ENCODE measurements at regions not wholly inside any gene's neighbourhood (a gene's known extent, or its start where the extent isn't known, plus 50 kb on each side); places are given as distances from the start of the nearest gene placed in this dataset.

DNA sequence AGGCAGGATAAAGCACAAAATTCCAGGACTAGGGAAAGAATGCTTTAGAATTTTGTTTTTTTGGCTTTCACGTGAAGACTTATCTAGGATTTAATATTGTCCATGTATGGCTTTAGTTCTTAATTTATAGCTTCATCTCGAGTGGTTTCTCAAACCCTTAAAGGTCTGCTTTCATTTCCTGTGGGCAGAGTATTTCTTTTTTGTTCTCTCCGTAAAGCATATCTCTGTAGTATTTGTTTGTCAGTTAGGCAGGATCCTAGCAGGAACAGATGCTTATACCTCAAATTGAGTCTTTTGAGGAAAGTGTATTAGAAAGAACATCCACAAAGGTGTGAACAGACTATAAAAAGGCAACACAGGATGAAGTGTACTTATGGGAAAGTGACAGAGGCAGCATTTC lies 697.1 kb upstream of the SEL1L start:
- CTCF ChIA-PET: no interaction called here
- Histone ChIP-seq H3K4me1 (ENCODE audit: control insufficient read depth, insufficient read depth, low read length) (no peaks in the 10 kb centered on the region), H3K9me3 (ENCODE audit: control insufficient read depth, insufficient read depth, low read depth, low read length) (no peaks in the 10 kb centered on the region), H3K36me3 (ENCODE audit: control insufficient read depth in 2 of 2, insufficient read depth in 1 of 2, low read length in 2 of 2) (no peaks in the 10 kb centered on the region), H3K4me3 (ENCODE audit: low read depth, low read length) (no peak overlapping the region), H3K27ac (ENCODE audit: extremely low read depth, low read depth, low read length) (no peak overlapping the region)
- POLR2A ChIA-PET: no interaction called here
- TF ChIP-seq ZBTB49 (tag by site-specific recombination; IDR thresholded peaks at IDR 0.05; ENCODE audit: low read depth) (no peak), BCL6B (tag by site-specific recombination; IDR thresholded peaks at IDR 0.05) (no peak), ZNF768 (tag by site-specific recombination; IDR thresholded peaks at IDR 0.05) (no peak), SCRT1 (tag by site-specific recombination; IDR thresholded peaks at IDR 0.05; ENCODE audit: borderline replicate concordance) (no peak), ZNF792 (tag by site-specific recombination; IDR thresholded peaks at IDR 0.05) (no peak), ZNF529 (tag by site-specific recombination; IDR thresholded peaks at IDR 0.05; ENCODE audit: insufficient replicate concordance) (no peak), ZNF830 (tag by site-specific recombination; IDR thresholded peaks at IDR 0.05; ENCODE audit: low read depth) (no peak), KLF9 (tag by site-specific recombination; IDR thresholded peaks at IDR 0.05; ENCODE audit: low read depth) (no peak), ZNF391 (tag by site-specific recombination; IDR thresholded peaks at IDR 0.05; ENCODE audit: borderline replicate concordance, low read depth) (no peak), YY1 (tag by site-specific recombination; IDR thresholded peaks at IDR 0.05) (no peak), OSR2 (tag by site-specific recombination; IDR thresholded peaks at IDR 0.05) (no peak), SP3 (tag by site-specific recombination; IDR thresholded peaks at IDR 0.05) (no peak), ZNF610 (tag by site-specific recombination; IDR thresholded peaks at IDR 0.05; ENCODE audit: borderline replicate concordance) (no peak), ZBTB44 (tag by site-specific recombination; IDR thresholded peaks at IDR 0.05) (no peak), BCL11B (tag by site-specific recombination; IDR thresholded peaks at IDR 0.05; ENCODE audit: low read depth) (no peak), INSM2 (tag by site-specific recombination; IDR thresholded peaks at IDR 0.05) (no peak)
- TF ChIP-seq, protein P1, sequence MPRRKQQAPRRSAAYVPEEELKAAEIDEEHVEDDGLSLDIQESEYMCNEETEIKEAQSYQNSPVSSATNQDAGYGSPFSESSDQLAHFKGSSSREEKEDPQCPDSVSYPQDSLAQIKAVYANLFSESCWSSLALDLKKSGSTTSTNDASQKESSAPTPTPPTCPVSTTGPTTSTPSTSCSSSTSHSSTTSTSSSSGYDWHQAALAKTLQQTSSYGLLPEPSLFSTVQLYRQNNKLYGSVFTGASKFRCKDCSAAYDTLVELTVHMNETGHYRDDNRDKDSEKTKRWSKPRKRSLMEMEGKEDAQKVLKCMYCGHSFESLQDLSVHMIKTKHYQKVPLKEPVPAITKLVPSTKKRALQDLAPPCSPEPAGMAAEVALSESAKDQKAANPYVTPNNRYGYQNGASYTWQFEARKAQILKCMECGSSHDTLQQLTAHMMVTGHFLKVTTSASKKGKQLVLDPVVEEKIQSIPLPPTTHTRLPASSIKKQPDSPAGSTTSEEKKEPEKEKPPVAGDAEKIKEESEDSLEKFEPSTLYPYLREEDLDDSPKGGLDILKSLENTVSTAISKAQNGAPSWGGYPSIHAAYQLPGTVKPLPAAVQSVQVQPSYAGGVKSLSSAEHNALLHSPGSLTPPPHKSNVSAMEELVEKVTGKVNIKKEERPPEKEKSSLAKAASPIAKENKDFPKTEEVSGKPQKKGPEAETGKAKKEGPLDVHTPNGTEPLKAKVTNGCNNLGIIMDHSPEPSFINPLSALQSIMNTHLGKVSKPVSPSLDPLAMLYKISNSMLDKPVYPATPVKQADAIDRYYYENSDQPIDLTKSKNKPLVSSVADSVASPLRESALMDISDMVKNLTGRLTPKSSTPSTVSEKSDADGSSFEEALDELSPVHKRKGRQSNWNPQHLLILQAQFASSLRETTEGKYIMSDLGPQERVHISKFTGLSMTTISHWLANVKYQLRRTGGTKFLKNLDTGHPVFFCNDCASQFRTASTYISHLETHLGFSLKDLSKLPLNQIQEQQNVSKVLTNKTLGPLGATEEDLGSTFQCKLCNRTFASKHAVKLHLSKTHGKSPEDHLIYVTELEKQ (tag by site-specific recombination; IDR thresholded peaks at IDR 0.05; ENCODE audit: borderline replicate concordance): no peak
- TF ChIP-seq, protein P2, sequence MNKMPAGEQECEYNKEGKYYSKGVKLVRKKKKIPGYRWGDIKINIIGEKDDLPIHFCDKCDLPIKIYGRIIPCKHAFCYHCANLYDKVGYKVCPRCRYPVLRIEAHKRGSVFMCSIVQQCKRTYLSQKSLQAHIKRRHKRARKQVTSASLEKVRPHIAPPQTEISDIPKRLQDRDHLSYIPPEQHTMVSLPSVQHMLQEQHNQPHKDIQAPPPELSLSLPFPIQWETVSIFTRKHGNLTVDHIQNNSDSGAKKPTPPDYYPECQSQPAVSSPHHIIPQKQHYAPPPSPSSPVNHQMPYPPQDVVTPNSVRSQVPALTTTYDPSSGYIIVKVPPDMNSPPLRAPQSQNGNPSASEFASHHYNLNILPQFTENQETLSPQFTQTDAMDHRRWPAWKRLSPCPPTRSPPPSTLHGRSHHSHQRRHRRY (tag by site-specific recombination; IDR thresholded peaks at IDR 0.05): no peak
- TF ChIP-seq, protein P3, sequence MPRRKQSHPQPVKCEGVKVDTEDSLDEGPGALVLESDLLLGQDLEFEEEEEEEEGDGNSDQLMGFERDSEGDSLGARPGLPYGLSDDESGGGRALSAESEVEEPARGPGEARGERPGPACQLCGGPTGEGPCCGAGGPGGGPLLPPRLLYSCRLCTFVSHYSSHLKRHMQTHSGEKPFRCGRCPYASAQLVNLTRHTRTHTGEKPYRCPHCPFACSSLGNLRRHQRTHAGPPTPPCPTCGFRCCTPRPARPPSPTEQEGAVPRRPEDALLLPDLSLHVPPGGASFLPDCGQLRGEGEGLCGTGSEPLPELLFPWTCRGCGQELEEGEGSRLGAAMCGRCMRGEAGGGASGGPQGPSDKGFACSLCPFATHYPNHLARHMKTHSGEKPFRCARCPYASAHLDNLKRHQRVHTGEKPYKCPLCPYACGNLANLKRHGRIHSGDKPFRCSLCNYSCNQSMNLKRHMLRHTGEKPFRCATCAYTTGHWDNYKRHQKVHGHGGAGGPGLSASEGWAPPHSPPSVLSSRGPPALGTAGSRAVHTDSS (tag by site-specific recombination; IDR thresholded peaks at IDR 0.05): no peak
- TF ChIP-seq, protein P4, sequence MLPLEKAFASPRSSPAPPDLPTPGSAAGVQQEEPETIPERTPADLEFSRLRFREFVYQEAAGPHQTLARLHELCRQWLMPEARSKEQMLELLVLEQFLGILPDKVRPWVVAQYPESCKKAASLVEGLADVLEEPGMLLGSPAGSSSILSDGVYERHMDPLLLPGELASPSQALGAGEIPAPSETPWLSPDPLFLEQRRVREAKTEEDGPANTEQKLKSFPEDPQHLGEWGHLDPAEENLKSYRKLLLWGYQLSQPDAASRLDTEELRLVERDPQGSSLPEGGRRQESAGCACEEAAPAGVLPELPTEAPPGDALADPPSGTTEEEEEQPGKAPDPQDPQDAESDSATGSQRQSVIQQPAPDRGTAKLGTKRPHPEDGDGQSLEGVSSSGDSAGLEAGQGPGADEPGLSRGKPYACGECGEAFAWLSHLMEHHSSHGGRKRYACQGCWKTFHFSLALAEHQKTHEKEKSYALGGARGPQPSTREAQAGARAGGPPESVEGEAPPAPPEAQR (tag by site-specific recombination; IDR thresholded peaks at IDR 0.05): no peak
